ENCODE measurements at regions not wholly inside any gene's neighbourhood (a gene's known extent, or its start where the extent isn't known, plus 50 kb on each side); places are given as distances from the start of the nearest gene placed in this dataset.

GRCh38 chr7:46369933-46370654, 449.0 kb upstream of the IGFBP3 start:
- no peak overlapping the region for H3K4me3 ChIP-seq (replicated peaks in 1 of 2; ENCODE audit: low read depth in 2 of 2, low read length in 2 of 2)
- TF ChIP-seq, protein P1, sequence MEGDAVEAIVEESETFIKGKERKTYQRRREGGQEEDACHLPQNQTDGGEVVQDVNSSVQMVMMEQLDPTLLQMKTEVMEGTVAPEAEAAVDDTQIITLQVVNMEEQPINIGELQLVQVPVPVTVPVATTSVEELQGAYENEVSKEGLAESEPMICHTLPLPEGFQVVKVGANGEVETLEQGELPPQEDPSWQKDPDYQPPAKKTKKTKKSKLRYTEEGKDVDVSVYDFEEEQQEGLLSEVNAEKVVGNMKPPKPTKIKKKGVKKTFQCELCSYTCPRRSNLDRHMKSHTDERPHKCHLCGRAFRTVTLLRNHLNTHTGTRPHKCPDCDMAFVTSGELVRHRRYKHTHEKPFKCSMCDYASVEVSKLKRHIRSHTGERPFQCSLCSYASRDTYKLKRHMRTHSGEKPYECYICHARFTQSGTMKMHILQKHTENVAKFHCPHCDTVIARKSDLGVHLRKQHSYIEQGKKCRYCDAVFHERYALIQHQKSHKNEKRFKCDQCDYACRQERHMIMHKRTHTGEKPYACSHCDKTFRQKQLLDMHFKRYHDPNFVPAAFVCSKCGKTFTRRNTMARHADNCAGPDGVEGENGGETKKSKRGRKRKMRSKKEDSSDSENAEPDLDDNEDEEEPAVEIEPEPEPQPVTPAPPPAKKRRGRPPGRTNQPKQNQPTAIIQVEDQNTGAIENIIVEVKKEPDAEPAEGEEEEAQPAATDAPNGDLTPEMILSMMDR (IDR thresholded peaks at IDR 0.05; ENCODE audit: low read depth, low read length) = no peak
- peak; percentile 94 to 95 for DNase-seq (ENCODE audit: low read depth in 2 of 2)

DNA sequence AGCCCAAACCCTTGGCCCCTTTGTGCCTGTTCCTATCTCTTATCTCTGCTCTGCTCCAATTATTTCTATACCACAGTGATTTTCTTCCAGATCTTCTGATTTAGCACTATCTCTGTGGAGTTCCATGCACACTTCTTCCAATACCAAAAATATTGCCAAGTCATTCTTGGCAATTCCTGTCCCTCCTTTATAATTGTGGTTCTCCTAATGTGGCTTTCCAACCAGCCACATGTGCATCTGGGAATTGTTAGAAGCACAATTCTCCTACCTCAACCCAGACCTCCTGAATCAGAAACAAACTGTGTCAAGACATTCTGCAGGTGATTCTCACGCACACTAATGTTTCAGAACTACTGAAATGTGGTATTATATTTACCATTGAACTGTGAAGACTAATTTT, 447.8 kb upstream of the IGFBP3 start:
- TF ChIP-seq, protein P1 (IDR thresholded peaks at IDR 0.05; ENCODE audit: low read depth, low read length) = no peak
- DNase-seq (ENCODE audit: low read depth in 2 of 2) = no peak
- H3K4me3 ChIP-seq (replicated peaks in 1 of 2; ENCODE audit: low read depth in 2 of 2, low read length in 2 of 2) = no peak overlapping the region

GRCh38 chr7:46366526-46366925, 445.5 kb upstream of the IGFBP3 start:
- TF ChIP-seq, protein P1 (IDR thresholded peaks at IDR 0.05; ENCODE audit: low read depth, low read length) = no peak
- no peak for DNase-seq (ENCODE audit: low read depth in 2 of 2)
- H3K4me3 ChIP-seq (replicated peaks in 1 of 2; ENCODE audit: low read depth in 2 of 2, low read length in 2 of 2) = no peak overlapping the region

GRCh38 chr7:46363688-46364087, 442.6 kb upstream of the IGFBP3 start:
- no peak for DNase-seq (ENCODE audit: low read depth in 2 of 2)
- no peak overlapping the region for H3K4me3 ChIP-seq (replicated peaks in 1 of 2; ENCODE audit: low read depth in 2 of 2, low read length in 2 of 2)
- TF ChIP-seq, protein P1 (IDR thresholded peaks at IDR 0.05; ENCODE audit: low read depth, low read length) = peak; percentile 1

DNA sequence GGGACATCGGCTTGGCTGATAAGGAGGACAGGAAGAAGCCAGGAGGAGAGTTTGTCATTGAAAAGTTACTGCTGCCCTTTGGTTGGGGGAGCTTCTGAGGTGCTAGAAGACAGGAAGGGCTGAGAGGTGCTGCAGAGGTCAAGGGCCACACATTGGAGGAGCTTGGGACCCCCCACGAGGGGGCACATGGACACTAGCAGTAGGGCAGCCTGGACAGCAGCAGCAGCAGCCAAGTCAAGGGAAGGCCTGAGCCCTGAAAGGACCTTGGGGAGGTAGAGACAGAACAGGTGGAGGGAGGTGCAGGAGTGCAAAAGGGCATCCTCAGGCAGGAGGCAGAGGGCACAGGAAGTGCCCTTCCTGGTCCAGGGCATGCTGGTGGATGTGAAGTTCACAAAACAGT, 439.7 kb upstream of the IGFBP3 start:
- H3K4me3 ChIP-seq (replicated peaks in 1 of 2; ENCODE audit: low read depth in 2 of 2, low read length in 2 of 2) = no peak overlapping the region
- DNase-seq (ENCODE audit: low read depth in 2 of 2) = no peak
- TF ChIP-seq, protein P1 (IDR thresholded peaks at IDR 0.05; ENCODE audit: low read depth, low read length) = no peak

DNA sequence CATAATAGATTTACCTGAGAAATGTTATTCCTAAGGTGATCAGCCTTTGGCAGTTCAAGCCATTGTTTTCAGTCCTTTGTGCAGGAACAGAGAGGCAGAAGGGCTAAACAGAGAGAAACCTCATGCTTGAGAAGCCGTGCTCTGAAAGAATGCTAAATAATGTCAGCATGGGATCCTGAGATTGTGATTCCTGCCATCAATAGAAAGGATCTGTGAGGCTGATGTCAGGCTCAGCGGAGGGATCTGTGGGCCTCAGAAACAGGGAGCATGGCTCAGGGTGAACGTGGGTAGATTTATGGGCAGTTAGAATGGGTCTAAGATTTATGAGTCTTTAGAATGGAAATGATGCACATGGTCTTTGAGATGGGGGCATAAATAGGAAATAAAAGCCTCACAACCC, 439.2 kb upstream of the IGFBP3 start:
- H3K4me3 ChIP-seq (replicated peaks in 1 of 2; ENCODE audit: low read depth in 2 of 2, low read length in 2 of 2) = no peak overlapping the region
- TF ChIP-seq, protein P1 (IDR thresholded peaks at IDR 0.05; ENCODE audit: low read depth, low read length) = no peak
- DNase-seq (ENCODE audit: low read depth in 2 of 2) = no peak

DNA sequence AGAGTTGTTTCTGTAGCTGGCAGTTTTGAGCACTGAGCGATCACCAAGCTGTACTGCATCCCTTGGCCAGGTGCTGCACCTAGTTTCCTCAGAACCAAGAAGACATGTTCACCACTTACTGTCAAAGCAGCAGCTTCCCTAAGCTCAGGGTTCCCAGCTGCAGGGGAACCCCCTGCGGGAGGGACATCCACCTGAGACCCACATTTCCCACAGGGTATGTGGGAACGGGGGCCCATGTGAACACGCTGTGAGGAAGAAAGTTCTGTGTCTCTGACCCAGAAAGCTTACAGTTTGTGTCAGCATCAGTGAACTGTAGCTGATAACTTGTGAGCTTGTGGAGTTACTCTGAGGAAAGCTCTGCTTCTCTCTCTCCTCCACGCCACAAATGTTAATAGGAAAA, 436.8 kb upstream of the IGFBP3 start:
- DNase-seq (ENCODE audit: low read depth in 2 of 2) = no peak
- H3K4me3 ChIP-seq (replicated peaks in 1 of 2; ENCODE audit: low read depth in 2 of 2, low read length in 2 of 2) = no peak overlapping the region
- TF ChIP-seq, protein P1 (IDR thresholded peaks at IDR 0.05; ENCODE audit: low read depth, low read length) = no peak
